ENCODE measurements at regions not wholly inside any gene's neighbourhood (a gene's known extent, or its start where the extent isn't known, plus 50 kb on each side); places are given as distances from the start of the nearest gene placed in this dataset.
"Not testable (repeated sequence)": the region's sequence is repeated elsewhere in the genome, so short reads cannot be mapped to it uniquely, and the experiment has no call there.

- Mint-ChIP-seq H3K27me3 (ENCODE audit: unreplicated experiment) (no peaks in the 10 kb centered on the region), H3K4me1 (ENCODE audit: low read depth, unreplicated experiment) (peaks cover 2% of the 10 kb centered on the region), H3K36me3 (ENCODE audit: unreplicated experiment) (no peaks in the 10 kb centered on the region), H3K9me3 (ENCODE audit: unreplicated experiment) (peaks cover 3% of the 10 kb centered on the region), H3K27ac (ENCODE audit: unreplicated experiment) (no peak overlapping the region), H3K4me3 (ENCODE audit: unreplicated experiment) (no peak overlapping the region)
- DNase-seq = no peak
- TF ChIP-seq, protein P1, sequence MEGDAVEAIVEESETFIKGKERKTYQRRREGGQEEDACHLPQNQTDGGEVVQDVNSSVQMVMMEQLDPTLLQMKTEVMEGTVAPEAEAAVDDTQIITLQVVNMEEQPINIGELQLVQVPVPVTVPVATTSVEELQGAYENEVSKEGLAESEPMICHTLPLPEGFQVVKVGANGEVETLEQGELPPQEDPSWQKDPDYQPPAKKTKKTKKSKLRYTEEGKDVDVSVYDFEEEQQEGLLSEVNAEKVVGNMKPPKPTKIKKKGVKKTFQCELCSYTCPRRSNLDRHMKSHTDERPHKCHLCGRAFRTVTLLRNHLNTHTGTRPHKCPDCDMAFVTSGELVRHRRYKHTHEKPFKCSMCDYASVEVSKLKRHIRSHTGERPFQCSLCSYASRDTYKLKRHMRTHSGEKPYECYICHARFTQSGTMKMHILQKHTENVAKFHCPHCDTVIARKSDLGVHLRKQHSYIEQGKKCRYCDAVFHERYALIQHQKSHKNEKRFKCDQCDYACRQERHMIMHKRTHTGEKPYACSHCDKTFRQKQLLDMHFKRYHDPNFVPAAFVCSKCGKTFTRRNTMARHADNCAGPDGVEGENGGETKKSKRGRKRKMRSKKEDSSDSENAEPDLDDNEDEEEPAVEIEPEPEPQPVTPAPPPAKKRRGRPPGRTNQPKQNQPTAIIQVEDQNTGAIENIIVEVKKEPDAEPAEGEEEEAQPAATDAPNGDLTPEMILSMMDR (IDR thresholded peaks at IDR 0.05; ENCODE audit: partially characterized antibody, unreplicated experiment) = no peak
These were observed 109.6 kb upstream of the COBL start for GRCh38 chr7:51426163-51426562.

GRCh38 chr7:51409934-51410333, 93.3 kb upstream of the COBL start:
- not testable (repeated sequence) for H3K27me3 Mint-ChIP-seq (ENCODE audit: unreplicated experiment); H3K27ac Mint-ChIP-seq (ENCODE audit: unreplicated experiment); H3K9me3 Mint-ChIP-seq (ENCODE audit: unreplicated experiment); H3K4me1 Mint-ChIP-seq (ENCODE audit: low read depth, unreplicated experiment); DNase-seq; H3K4me3 Mint-ChIP-seq (ENCODE audit: unreplicated experiment); H3K36me3 Mint-ChIP-seq (ENCODE audit: unreplicated experiment)

- H3K36me3 Mint-ChIP-seq (ENCODE audit: unreplicated experiment); H3K27me3 Mint-ChIP-seq (ENCODE audit: unreplicated experiment); H3K4me1 Mint-ChIP-seq (ENCODE audit: low read depth, unreplicated experiment); H3K27ac Mint-ChIP-seq (ENCODE audit: unreplicated experiment); H3K9me3 Mint-ChIP-seq (ENCODE audit: unreplicated experiment); H3K4me3 Mint-ChIP-seq (ENCODE audit: unreplicated experiment); DNase-seq: not testable (repeated sequence)
These were observed 81.0 kb upstream of the COBL start for GRCh38 chr7:51397608-51398007.

- not testable (repeated sequence) for H3K9me3 Mint-ChIP-seq (ENCODE audit: unreplicated experiment); H3K36me3 Mint-ChIP-seq (ENCODE audit: unreplicated experiment); H3K4me3 Mint-ChIP-seq (ENCODE audit: unreplicated experiment); H3K27ac Mint-ChIP-seq (ENCODE audit: unreplicated experiment); H3K4me1 Mint-ChIP-seq (ENCODE audit: low read depth, unreplicated experiment); DNase-seq; H3K27me3 Mint-ChIP-seq (ENCODE audit: unreplicated experiment)
These were observed 76.4 kb upstream of the COBL start for GRCh38 chr7:51393003-51393402.

GRCh38 chr7:51389952-51390351, 73.3 kb upstream of the COBL start:
- not testable (repeated sequence) for H3K4me3 Mint-ChIP-seq (ENCODE audit: unreplicated experiment); H3K36me3 Mint-ChIP-seq (ENCODE audit: unreplicated experiment); H3K27me3 Mint-ChIP-seq (ENCODE audit: unreplicated experiment); H3K27ac Mint-ChIP-seq (ENCODE audit: unreplicated experiment); H3K4me1 Mint-ChIP-seq (ENCODE audit: low read depth, unreplicated experiment); H3K9me3 Mint-ChIP-seq (ENCODE audit: unreplicated experiment); DNase-seq

- H3K9me3 Mint-ChIP-seq (ENCODE audit: unreplicated experiment); H3K36me3 Mint-ChIP-seq (ENCODE audit: unreplicated experiment); H3K4me1 Mint-ChIP-seq (ENCODE audit: low read depth, unreplicated experiment); DNase-seq; H3K4me3 Mint-ChIP-seq (ENCODE audit: unreplicated experiment); H3K27ac Mint-ChIP-seq (ENCODE audit: unreplicated experiment); H3K27me3 Mint-ChIP-seq (ENCODE audit: unreplicated experiment): not testable (repeated sequence)
These were observed 72.7 kb upstream of the COBL start for GRCh38 chr7:51389216-51389812.

- not testable (repeated sequence) for DNase-seq; H3K9me3 Mint-ChIP-seq (ENCODE audit: unreplicated experiment); H3K4me3 Mint-ChIP-seq (ENCODE audit: unreplicated experiment); H3K27me3 Mint-ChIP-seq (ENCODE audit: unreplicated experiment); H3K36me3 Mint-ChIP-seq (ENCODE audit: unreplicated experiment); H3K27ac Mint-ChIP-seq (ENCODE audit: unreplicated experiment); H3K4me1 Mint-ChIP-seq (ENCODE audit: low read depth, unreplicated experiment)
These were observed 71.6 kb upstream of the COBL start for GRCh38 chr7:51388241-51388640.

GRCh38 chr7:51386806-51387568, 70.4 kb upstream of the COBL start:
- not testable (repeated sequence) for H3K9me3 Mint-ChIP-seq (ENCODE audit: unreplicated experiment); H3K27ac Mint-ChIP-seq (ENCODE audit: unreplicated experiment); H3K4me3 Mint-ChIP-seq (ENCODE audit: unreplicated experiment); H3K27me3 Mint-ChIP-seq (ENCODE audit: unreplicated experiment); H3K36me3 Mint-ChIP-seq (ENCODE audit: unreplicated experiment); DNase-seq; H3K4me1 Mint-ChIP-seq (ENCODE audit: low read depth, unreplicated experiment)

DNA sequence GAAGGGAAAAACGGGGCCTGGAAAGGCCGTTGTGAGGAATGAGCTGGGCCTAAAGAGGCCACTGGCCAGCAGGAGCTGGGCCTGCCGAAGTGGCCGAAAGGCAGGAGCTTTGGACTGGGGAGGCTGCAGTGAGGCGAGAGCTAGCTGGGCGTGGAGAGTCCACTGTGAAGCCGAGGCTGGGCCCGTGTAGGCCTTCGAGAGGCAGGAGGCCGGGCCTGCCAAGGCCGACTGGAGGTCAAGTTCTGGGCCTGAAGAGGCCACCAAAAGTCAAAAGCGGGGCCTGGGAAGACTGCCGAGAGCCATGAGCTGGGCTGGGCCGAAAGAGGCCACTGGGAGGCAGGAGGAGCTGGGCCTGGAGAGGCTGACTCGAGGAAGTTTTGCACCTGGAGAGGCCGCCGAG, 69.6 kb upstream of the COBL start:
- not testable (repeated sequence) for H3K4me1 Mint-ChIP-seq (ENCODE audit: low read depth, unreplicated experiment); H3K9me3 Mint-ChIP-seq (ENCODE audit: unreplicated experiment); H3K4me3 Mint-ChIP-seq (ENCODE audit: unreplicated experiment); H3K36me3 Mint-ChIP-seq (ENCODE audit: unreplicated experiment); H3K27me3 Mint-ChIP-seq (ENCODE audit: unreplicated experiment); H3K27ac Mint-ChIP-seq (ENCODE audit: unreplicated experiment); DNase-seq

GRCh38 chr7:51382243-51382642, 65.6 kb upstream of the COBL start:
- H3K27me3 Mint-ChIP-seq (ENCODE audit: unreplicated experiment); H3K4me3 Mint-ChIP-seq (ENCODE audit: unreplicated experiment): not testable (repeated sequence)

More at GRCh38 chr7:51382243-51382642, 65.6 kb upstream of the COBL start:
- not testable (repeated sequence) for H3K27ac Mint-ChIP-seq (ENCODE audit: unreplicated experiment); H3K4me1 Mint-ChIP-seq (ENCODE audit: low read depth, unreplicated experiment); DNase-seq; H3K9me3 Mint-ChIP-seq (ENCODE audit: unreplicated experiment); H3K36me3 Mint-ChIP-seq (ENCODE audit: unreplicated experiment)
